ENCODE measurements at regions not wholly inside any gene's neighbourhood (a gene's known extent, or its start where the extent isn't known, plus 50 kb on each side); places are given as distances from the start of the nearest gene placed in this dataset.
"Not testable (repeated sequence)": the region's sequence is repeated elsewhere in the genome, so short reads cannot be mapped to it uniquely, and the experiment has no call there.

DNA sequence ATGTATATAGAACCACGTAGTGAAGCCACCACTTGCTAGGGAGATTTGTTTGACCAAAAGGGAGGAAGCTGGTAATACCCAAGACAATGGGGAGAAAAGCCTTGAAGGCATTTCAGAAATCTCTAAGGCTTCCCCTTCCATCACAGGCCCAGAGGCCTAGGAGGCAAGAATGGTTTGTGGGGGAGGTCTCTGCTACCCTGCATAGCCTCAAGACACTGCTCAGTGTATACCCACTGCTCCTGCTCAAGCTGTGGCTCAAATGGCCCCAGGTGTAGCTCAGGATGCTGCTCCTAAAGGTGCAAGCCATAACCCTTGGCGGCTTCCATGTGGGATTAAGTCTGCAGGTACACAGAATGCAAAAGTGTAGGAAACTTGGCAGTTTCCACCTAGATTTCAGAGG lies 1105.8 kb downstream of the GATA3 start:
- in situ Hi-C loops (cut with MboI; ENCODE audit: low sequenced_read_pairs, unreplicated experiment): no loop called here
- no peak for DNase-seq (ENCODE audit: low spot score)
- TF ChIP-seq, protein P1, sequence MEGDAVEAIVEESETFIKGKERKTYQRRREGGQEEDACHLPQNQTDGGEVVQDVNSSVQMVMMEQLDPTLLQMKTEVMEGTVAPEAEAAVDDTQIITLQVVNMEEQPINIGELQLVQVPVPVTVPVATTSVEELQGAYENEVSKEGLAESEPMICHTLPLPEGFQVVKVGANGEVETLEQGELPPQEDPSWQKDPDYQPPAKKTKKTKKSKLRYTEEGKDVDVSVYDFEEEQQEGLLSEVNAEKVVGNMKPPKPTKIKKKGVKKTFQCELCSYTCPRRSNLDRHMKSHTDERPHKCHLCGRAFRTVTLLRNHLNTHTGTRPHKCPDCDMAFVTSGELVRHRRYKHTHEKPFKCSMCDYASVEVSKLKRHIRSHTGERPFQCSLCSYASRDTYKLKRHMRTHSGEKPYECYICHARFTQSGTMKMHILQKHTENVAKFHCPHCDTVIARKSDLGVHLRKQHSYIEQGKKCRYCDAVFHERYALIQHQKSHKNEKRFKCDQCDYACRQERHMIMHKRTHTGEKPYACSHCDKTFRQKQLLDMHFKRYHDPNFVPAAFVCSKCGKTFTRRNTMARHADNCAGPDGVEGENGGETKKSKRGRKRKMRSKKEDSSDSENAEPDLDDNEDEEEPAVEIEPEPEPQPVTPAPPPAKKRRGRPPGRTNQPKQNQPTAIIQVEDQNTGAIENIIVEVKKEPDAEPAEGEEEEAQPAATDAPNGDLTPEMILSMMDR (IDR thresholded peaks at IDR 0.05; ENCODE audit: borderline replicate concordance, control extremely low read depth, extremely low read depth, insufficient read depth, missing control alignments): no peak

DNA sequence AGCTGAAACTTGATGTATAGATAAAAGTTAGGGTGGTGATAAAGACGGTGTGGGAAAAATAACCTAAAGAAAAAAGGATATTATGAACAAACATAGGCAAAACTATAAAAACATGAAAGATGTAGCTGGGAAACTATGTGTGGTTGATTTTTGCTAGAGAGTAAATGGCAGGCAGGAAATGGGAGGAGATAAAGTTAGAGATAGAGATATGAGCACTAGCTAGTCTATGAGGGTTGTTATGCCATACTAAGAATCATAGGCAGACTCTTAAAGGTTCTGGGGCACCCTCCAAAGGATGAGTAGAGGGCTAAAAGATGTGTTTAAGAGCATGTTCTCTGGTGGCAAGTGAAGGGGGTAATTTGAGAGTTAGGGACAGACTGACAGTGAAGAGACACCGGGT lies 1109.2 kb downstream of the GATA3 start:
- DNase-seq (ENCODE audit: low spot score): no peak
- in situ Hi-C loops (cut with MboI; ENCODE audit: low sequenced_read_pairs, unreplicated experiment): no loop called here
- TF ChIP-seq, protein P1 (IDR thresholded peaks at IDR 0.05; ENCODE audit: borderline replicate concordance, control extremely low read depth, extremely low read depth, insufficient read depth, missing control alignments): no peak

DNA sequence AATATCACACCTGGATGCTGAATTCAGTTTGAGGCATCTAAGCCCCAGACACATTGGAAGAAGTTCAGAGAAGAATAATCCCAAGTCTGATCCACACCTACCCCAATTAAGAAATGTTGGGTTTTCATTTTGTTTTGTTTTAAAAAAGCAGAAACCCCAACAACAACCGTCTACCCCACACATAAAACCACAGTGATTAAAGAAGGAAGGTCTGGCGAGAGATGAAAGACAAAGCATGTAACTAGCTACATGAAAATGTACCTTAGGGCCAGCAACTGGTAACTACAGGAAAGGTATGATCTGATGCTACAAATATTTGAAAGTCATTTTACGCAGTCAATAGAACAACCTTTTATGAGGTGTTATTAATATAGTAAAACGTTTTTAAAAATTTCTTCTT lies 1112.3 kb downstream of the GATA3 start:
- no peak for DNase-seq (ENCODE audit: low spot score)
- in situ Hi-C loops (cut with MboI; ENCODE audit: low sequenced_read_pairs, unreplicated experiment): no loop called here
- TF ChIP-seq, protein P1 (IDR thresholded peaks at IDR 0.05; ENCODE audit: borderline replicate concordance, control extremely low read depth, extremely low read depth, insufficient read depth, missing control alignments): no peak

DNA sequence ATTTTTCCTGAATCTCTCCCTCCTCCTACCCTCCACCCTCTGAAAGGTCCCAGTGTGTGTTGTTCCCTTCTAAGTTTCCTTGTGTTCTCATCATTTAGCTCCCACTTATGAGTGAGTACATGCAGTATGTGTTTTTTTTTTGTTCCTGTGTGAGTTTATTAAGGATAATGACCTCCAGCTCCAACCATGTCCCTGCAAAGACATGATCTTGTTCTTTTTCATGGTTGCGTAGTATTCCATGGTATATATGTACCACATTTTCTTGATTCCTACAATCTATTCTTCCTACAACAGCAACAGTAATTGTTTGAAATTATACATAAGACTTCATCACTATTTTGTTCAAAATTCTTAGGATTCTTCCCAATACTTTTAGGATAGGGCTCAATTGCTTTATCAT lies 1117.8 kb downstream of the GATA3 start:
- no peak for DNase-seq (ENCODE audit: low spot score)
- in situ Hi-C loops (cut with MboI; ENCODE audit: low sequenced_read_pairs, unreplicated experiment): no loop called here
- TF ChIP-seq, protein P1 (IDR thresholded peaks at IDR 0.05; ENCODE audit: borderline replicate concordance, control extremely low read depth, extremely low read depth, insufficient read depth, missing control alignments): no peak

DNA sequence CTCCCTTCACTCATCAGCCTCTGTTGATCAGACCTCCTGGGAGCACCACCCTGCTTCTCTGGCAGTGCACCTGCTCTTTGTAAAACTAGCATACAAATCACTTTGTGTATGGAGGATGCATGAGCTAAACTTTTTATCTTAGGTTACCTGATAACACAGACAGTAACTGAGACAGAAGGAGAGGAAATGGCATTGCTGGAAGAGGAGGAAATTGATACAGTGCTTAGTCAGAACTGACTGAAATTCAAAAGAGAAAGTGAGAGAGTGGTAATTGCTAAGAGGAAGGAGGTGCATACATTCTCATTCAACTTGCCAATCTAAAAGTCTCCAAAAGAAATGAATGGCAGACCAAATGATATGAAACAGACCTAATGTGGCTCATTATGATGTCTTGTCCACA lies 1120.7 kb downstream of the GATA3 start:
- TF ChIP-seq, protein P1 (IDR thresholded peaks at IDR 0.05; ENCODE audit: borderline replicate concordance, control extremely low read depth, extremely low read depth, insufficient read depth, missing control alignments): no peak
- in situ Hi-C loops (cut with MboI; ENCODE audit: low sequenced_read_pairs, unreplicated experiment): no loop called here

DNA sequence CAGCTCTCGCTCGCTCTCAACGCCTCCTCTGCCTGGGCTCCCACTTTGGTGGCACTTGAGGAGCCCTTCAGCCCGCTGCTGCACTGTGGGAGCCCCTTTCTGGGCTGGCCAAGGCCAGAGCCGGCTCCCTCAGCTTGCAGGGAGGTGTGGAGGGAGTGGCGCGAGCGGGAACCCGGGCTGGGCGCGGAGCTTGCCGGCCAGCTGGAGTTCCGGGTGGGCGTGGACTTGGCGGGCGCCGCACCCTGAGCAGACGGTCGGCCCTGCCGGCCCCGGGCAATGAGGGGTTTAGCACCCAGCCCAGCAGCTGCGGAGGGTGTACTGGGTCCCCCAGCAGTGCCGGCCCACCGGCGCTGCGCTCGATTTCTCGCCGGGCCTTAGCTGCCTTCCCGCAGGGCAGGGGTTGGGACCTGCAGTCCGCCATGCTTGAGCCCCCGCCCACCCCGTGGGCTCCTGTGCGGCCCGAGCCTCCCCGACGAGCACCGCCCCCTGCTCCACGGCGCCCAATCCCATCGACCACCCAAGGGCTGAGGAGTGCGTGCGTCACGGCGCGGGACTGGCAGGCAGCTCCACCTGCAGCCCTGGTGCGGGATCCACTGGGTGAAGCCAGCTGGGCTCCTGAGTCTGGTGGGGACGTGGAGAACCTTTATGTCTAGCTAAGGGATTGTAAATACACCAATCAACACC lies 1128.9 kb downstream of the GATA3 start:
- DNase-seq (ENCODE audit: low spot score); in situ Hi-C loops (cut with MboI; ENCODE audit: low sequenced_read_pairs, unreplicated experiment): not testable (repeated sequence)

More for the DNA sequence above, 1120.7 kb downstream of the GATA3 start:
- DNase-seq (ENCODE audit: low spot score): no peak

DNA sequence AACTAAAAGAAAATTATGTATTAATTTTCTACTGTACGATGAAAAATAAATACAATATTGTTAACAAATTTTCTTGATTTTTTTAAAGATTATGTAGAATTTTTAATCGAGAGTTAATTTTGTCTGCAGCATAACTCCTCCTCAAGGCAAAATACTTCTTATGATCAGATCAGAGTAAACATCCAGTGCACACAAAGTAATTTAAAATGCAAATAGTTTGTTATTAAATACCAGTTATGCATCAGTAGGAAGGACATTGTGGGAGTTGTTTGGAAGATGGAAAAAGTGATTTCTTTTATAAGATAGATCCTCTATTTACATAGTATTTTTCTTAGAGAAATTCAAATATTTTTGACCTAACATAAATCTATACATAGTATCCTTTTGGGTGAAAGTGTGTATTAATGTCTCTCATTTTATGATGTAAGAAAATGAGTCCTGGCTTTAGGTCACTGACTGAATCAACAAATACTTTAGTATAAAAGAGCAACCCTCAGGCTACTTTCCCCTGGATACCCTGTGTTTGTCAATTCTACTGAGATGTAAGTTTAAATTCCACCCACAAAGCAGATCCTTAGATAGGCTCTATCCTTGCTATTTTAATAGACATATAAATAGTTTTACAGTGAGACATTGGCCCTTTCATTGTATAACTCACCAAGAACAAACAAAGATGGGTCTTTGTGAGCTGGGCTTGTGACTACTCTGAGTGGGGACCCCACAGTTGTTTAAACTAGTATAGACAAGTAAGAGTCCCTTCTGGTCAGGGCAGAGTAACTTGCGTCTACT lies 1133.7 kb downstream of the GATA3 start:
- TF ChIP-seq, protein P1 (IDR thresholded peaks at IDR 0.05; ENCODE audit: borderline replicate concordance, control extremely low read depth, extremely low read depth, insufficient read depth, missing control alignments): no peak
- no peak for DNase-seq (ENCODE audit: low spot score)
- in situ Hi-C loops (cut with MboI; ENCODE audit: low sequenced_read_pairs, unreplicated experiment): no loop called here
